Heart left ventricle (tissue), 13 donors: ENCODE measurements at regions not wholly inside any gene's neighbourhood (a gene's known extent, or its start where the extent isn't known, plus 50 kb on each side); places are given as distances from the start of the nearest gene placed in this dataset.

ENCODE experiments used
- CTCF ChIP-seq, 12 donors: fragments of 200-600 bp; sonication (generic) in 4 of 12; IDR thresholded peaks; one replicate each; pipeline versions ENCODE4 v1.5.0 to v1.8.0; 2018 to 2022; ENCODE audit warnings: antibody characterized with exemption in 12 of 12, mild to moderate bottlenecking in 5 of 12
- POLR2A ChIP-seq, 2 donors: fragments of 450-650 bp; IDR thresholded peaks; one replicate each; pipeline ENCODE4 v1.6.1; 2017; ENCODE audit warnings: antibody characterized with exemption in 2 of 2, mild to moderate bottlenecking in 2 of 2, moderate library complexity in 2 of 2
- donor health status: ischemic (EF 13 %, LVEDD 7.1; RV severe dilation, severe dysfunction).
- donor health status: DM: no; HTN: yes; CAD: no.
- donor health status: DM: no; HTN: no; CAD: no.
- donor health status: ischemic (EF 25% LVEDD 6.9; RV normal size, moderate dysfunction).
- donor health status: ischemic (EF 25% LVEDD 5.7; RV mildly dilated, moderate dysfunction).
- donor health status: ischemic (EF 35%, LVEDD 5.7; RV mildly dilated, moderate dysfunction).
- donor health status: nonischemic (EF 11% LVEDD 7.7; RV severe dilation, severe dysfunction).
- donor health status: DM: yes; HTN: yes; CAD: no.
- donor health status: PGD.
- donor health status: ischemic (EF 29% LVEDD 5.4; RV normal size, mild dysfunction).
- donor health status: nonischemic (EF 23%, LVEDD 6.1; RV moderate dilation, normal function).

- no peak for TF ChIP-seq POLR2A (IDR thresholded peaks at IDR 0.05)
- TF ChIP-seq CTCF (IDR thresholded peaks at IDR 0.05): no peak
Observed at GRCh38 chr2:224324604-224325003, 77.3 kb downstream of the FAM124B start.
